Stimulated activated naive CD8-positive, alpha-beta T cell treated with anti-CD3 and anti-CD28 coated beads, Interleukin-15, amount 100 ng/mL, for 72 hours (primary cell): ENCODE measurements at regions not wholly inside any gene's neighbourhood (a gene's known extent, or its start where the extent isn't known, plus 50 kb on each side); places are given as distances from the start of the nearest gene placed in this dataset.

ENCODE experiments used
- ATAC-seq: fragments of 150-1000 bp; cut with Tn5 transposase; 2 replicates; pipeline ENCODE4 v1.10.0; 2021; ENCODE audit warnings: mild to moderate bottlenecking, moderate library complexity
- DNase-seq, 2 donors: peaks; one replicate each; pipeline ENCODE4 v3.0.0; 2021 to 2022
- H3K27ac Mint-ChIP-seq, 2 donors: one replicate each; pipeline ENCODE4 v1.8.0; 2022; ENCODE audit warnings: mild to moderate bottlenecking in 2 of 2, mixed read lengths in 2 of 2, moderate library complexity in 2 of 2
- H3K27me3 Mint-ChIP-seq: one replicate; pipeline ENCODE4 v1.8.0; 2022; ENCODE audit warnings: mixed read lengths
- H3K4me1 Mint-ChIP-seq: one replicate; pipeline ENCODE4 v1.8.0; 2022; ENCODE audit warnings: mild to moderate bottlenecking, mixed read lengths
- H3K4me3 Mint-ChIP-seq, 2 donors: one replicate each; pipeline ENCODE4 v1.8.0; 2022; ENCODE audit warnings: mild to moderate bottlenecking in 2 of 2, mixed read lengths in 2 of 2, moderate library complexity in 1 of 2
- H3K9me3 Mint-ChIP-seq, 2 donors: one replicate each; pipeline ENCODE4 v1.8.0; 2022; ENCODE audit warnings: mixed read lengths in 2 of 2

DNA sequence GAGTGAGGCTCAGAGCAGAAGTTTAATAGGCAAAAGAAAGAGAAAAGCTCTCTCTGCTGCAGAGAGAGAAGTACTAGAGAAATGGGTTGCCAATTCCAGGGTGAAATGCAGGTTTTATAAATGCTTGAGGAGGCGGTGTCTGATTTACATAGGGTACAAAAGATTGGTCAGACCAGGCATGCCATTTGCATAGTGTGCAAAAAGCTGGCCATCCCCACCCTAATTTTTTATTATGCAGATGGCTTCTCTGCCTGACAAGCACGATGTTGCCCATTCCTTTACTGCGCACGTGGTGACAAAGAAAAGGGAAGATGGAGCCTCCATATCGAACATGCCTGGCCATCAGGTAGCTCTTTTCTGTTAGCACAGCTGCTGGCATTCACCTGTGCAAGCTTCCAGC lies 209.3 kb upstream of the PPFIA2 start:
- Mint-ChIP-seq H3K9me3 (peaks cover 0 to 3% of the 10 kb centered on the region in 2 donors), H3K27ac (no peak overlapping the region), H3K4me3 (no peak overlapping the region), H3K27me3 (no peaks in the 10 kb centered on the region), H3K4me1 (no peaks in the 10 kb centered on the region)
- DNase-seq (no peak), ATAC-seq (no peak)

GRCh38 chr12:81963636-81964035 lies 204.5 kb upstream of the PPFIA2 start:
- Mint-ChIP-seq H3K4me3 (no peak overlapping the region), H3K4me1 (no peaks in the 10 kb centered on the region), H3K9me3 (no peaks in the 10 kb centered on the region), H3K27ac (no peak overlapping the region), H3K27me3 (no peaks in the 10 kb centered on the region)
- DNase-seq (no peak), ATAC-seq (no peak)

- Mint-ChIP-seq H3K4me3 (no peak overlapping the region), H3K27me3 (no peaks in the 10 kb centered on the region), H3K27ac (no peak overlapping the region), H3K4me1 (no peaks in the 10 kb centered on the region), H3K9me3 (no peaks in the 10 kb centered on the region)
- DNase-seq (no peak), ATAC-seq (no peak)
Measured at GRCh38 chr12:81963026-81963425, 203.9 kb upstream of the PPFIA2 start.

GRCh38 chr12:81962126-81962856 lies 203.1 kb upstream of the PPFIA2 start:
- DNase-seq (no peak), ATAC-seq (no peak)
- H3K4me1 Mint-ChIP-seq, result no peaks in the 10 kb centered on the region
- no peaks in the 10 kb centered on the region for H3K9me3 Mint-ChIP-seq
- H3K4me3 Mint-ChIP-seq, result no peak overlapping the region
- H3K27ac Mint-ChIP-seq, result no peak overlapping the region
- H3K27me3 Mint-ChIP-seq, result no peaks in the 10 kb centered on the region

DNA sequence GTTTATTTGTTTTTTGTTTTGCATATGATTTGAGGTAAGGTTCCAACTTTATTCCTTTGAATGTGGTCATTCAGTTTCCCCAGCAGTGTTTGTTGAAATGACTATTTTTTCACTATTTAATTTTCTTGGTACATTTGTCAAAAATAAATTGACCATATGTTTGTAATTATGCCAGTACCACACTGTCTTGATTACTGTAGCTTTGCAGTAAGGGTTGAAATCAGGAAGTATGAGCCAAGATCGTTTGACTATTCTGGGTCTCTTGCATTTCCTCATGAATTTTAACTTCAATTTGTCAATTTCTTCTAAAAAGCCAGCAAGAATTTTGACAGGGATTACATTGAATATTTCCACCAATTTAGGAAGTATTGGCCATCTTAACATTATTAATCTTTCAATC lies 199.3 kb upstream of the PPFIA2 start:
- DNase-seq (no peak), ATAC-seq (no peak)
- H3K4me3 Mint-ChIP-seq, result no peak overlapping the region
- no peaks in the 10 kb centered on the region for H3K27me3 Mint-ChIP-seq
- H3K4me1 Mint-ChIP-seq, result peaks cover 23% of the 10 kb centered on the region
- H3K27ac Mint-ChIP-seq, result peak overlapping the region in 1 of 2 donors; percentile 40
- H3K9me3 Mint-ChIP-seq, result no peaks in the 10 kb centered on the region

DNA sequence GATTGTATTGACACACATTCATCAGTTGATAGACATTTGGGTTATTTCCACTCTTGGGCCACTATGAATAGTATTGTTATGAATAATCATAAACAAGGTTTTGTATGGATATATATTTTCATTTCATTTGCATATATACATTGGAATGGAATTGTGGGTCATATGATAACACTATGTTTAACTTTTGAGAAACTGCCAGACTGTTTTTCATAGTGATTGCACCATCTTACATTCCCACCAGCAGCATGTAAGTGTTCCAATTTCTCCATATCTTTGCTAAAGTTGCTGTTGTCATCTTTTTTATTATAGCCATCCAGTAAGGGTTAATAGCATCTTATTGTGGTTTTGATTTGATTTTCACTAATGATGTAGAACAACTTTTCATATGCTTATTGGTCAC lies 198.5 kb upstream of the PPFIA2 start:
- no peak overlapping the region for H3K27ac Mint-ChIP-seq
- H3K4me3 Mint-ChIP-seq, result no peak overlapping the region

GRCh38 chr12:81956468-81956860 lies 197.3 kb upstream of the PPFIA2 start:
- Mint-ChIP-seq H3K4me1 (peaks cover 29% of the 10 kb centered on the region), H3K27ac (no peak overlapping the region), H3K27me3 (no peaks in the 10 kb centered on the region), H3K4me3 (no peak overlapping the region), H3K9me3 (no peaks in the 10 kb centered on the region)
- DNase-seq (no peak), ATAC-seq (no peak)

More for the DNA sequence above, 198.5 kb upstream of the PPFIA2 start:
- Mint-ChIP-seq H3K4me1 (peaks cover 29% of the 10 kb centered on the region), H3K9me3 (no peaks in the 10 kb centered on the region), H3K27me3 (no peaks in the 10 kb centered on the region)
- ATAC-seq (no peak), DNase-seq (no peak)

GRCh38 chr12:81953541-81953940 lies 194.4 kb upstream of the PPFIA2 start:
- DNase-seq (no peak), ATAC-seq (peak; percentile 61)
- no peaks in the 10 kb centered on the region for H3K9me3 Mint-ChIP-seq
- H3K27me3 Mint-ChIP-seq, result no peaks in the 10 kb centered on the region
- H3K27ac Mint-ChIP-seq, result no peak overlapping the region
- peak overlapping the region in 1 of 2 donors; percentile 5 for H3K4me3 Mint-ChIP-seq
- peaks cover 39% of the 10 kb centered on the region for H3K4me1 Mint-ChIP-seq

- Mint-ChIP-seq H3K27me3 (no peaks in the 10 kb centered on the region), H3K27ac (no peak overlapping the region), H3K9me3 (no peaks in the 10 kb centered on the region), H3K4me1 (peaks cover 27% of the 10 kb centered on the region), H3K4me3 (no peak overlapping the region)
- ATAC-seq (no peak), DNase-seq (no peak)
Measured at GRCh38 chr12:81950871-81951270, 191.7 kb upstream of the PPFIA2 start.

GRCh38 chr12:81949841-81950308 lies 190.7 kb upstream of the PPFIA2 start:
- no peak overlapping the region for H3K27ac Mint-ChIP-seq
- no peaks in the 10 kb centered on the region for H3K27me3 Mint-ChIP-seq
- no peaks in the 10 kb centered on the region for H3K9me3 Mint-ChIP-seq
- no peak for DNase-seq
- peaks cover 29% of the 10 kb centered on the region for H3K4me1 Mint-ChIP-seq
- ATAC-seq, result no peak
- H3K4me3 Mint-ChIP-seq, result no peak overlapping the region

- ATAC-seq (no peak), DNase-seq (no peak)
- no peaks in the 10 kb centered on the region for H3K27me3 Mint-ChIP-seq
- no peak overlapping the region for H3K27ac Mint-ChIP-seq
- H3K4me1 Mint-ChIP-seq, result peaks cover 34% of the 10 kb centered on the region
- no peaks in the 10 kb centered on the region for H3K9me3 Mint-ChIP-seq
- no peak overlapping the region for H3K4me3 Mint-ChIP-seq
Measured at GRCh38 chr12:81949416-81949815, 190.3 kb upstream of the PPFIA2 start.

GRCh38 chr12:81944886-81945285 lies 185.7 kb upstream of the PPFIA2 start:
- Mint-ChIP-seq H3K4me3 (no peak overlapping the region), H3K4me1 (peaks cover 51% of the 10 kb centered on the region), H3K9me3 (peaks cover 2 to 11% of the 10 kb centered on the region in 2 donors), H3K27me3 (no peaks in the 10 kb centered on the region), H3K27ac (no peak overlapping the region)
- DNase-seq, result no peak
- ATAC-seq, result no peak

- ATAC-seq, result peak; percentile 54
- Mint-ChIP-seq H3K27ac (no peak overlapping the region), H3K9me3 (peaks cover 6 to 23% of the 10 kb centered on the region in 2 donors), H3K27me3 (no peaks in the 10 kb centered on the region), H3K4me3 (peak overlapping the region; percentile 13 to 26), H3K4me1 (peaks cover 47% of the 10 kb centered on the region)
- no peak for DNase-seq
Measured at GRCh38 chr12:81942594-81942993, 183.4 kb upstream of the PPFIA2 start.

DNA sequence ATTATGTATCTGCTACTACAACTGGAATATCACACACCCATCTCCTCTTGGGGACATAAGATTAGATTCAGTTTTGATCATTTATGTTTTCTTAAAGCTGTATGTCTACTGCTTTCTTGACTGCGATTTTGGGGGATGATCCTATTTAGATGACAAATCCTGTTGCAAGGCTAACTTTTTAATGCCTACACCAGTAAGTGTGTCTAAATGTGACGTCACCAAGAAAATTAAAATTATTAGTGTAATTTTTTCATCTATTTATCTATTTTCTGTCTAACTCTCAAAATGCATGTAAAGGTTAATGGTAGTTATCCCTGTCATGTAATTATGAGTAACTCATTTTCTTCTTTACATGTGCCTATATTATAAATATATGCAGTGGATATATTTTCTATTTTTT lies 170.9 kb upstream of the PPFIA2 start:
- ATAC-seq, result no peak
- Mint-ChIP-seq H3K4me3 (no peak overlapping the region), H3K4me1 (no peaks in the 10 kb centered on the region), H3K27me3 (no peaks in the 10 kb centered on the region), H3K9me3 (peaks cover 5 to 6% of the 10 kb centered on the region in 2 donors), H3K27ac (no peak overlapping the region)
- no peak for DNase-seq

DNA sequence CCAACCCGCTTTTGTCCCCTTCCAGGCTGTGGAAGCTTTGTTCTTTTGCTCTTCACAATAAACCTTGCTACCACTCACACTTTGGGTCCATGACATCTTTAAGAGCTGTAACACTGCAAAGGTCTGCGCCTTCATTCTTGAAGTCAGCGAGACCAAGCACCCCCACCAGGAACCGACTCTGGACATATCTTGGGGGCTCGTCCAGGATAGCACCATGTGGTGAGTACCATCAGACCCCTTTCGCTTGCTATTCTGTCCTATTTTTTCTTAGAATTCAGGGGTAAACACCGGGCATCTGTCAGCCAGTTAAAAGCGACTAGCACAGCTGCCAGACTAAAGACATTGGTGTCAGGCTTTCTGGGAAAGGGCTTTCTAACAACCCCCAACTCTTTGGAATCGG lies 137.6 kb upstream of the PPFIA2 start:
- ATAC-seq (no peak), DNase-seq (peak; percentile 8 to 27)
- H3K27me3 Mint-ChIP-seq, result no peaks in the 10 kb centered on the region
- H3K9me3 Mint-ChIP-seq, result peaks cover 28 to 45% of the 10 kb centered on the region in 2 donors
- no peak overlapping the region for H3K4me3 Mint-ChIP-seq
- no peak overlapping the region for H3K27ac Mint-ChIP-seq
- H3K4me1 Mint-ChIP-seq, result no peaks in the 10 kb centered on the region

DNA sequence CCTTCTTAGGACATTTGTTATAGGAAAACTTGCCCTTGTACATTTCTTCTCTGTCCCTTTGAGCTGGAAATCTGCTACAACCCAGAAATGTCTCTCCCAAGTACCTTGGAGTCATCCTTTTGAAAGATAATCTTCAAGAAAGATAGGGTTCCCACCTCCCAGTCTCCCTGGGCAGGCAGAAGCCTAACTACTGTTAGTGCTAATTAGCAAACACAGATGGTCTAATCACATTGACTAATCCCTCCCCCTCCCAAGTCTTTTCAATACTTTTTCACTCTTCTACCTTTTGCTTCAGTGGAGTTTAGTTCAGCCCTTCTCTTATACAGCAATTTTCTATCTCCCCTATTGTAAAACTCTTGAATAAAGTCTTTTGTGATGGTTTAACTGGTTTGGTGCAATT lies 129.8 kb upstream of the PPFIA2 start:
- DNase-seq, result no peak
- Mint-ChIP-seq H3K27ac (peak overlapping the region in 1 of 2 donors; percentile 88), H3K27me3 (no peaks in the 10 kb centered on the region), H3K9me3 (peaks cover 6 to 7% of the 10 kb centered on the region in 2 donors), H3K4me3 (no peak overlapping the region), H3K4me1 (no peaks in the 10 kb centered on the region)
- ATAC-seq, result no peak
